SHP77 treated with DMSO at 0.1 percent for 48 hours (cell line): ENCODE measurements at regions not wholly inside any gene's neighbourhood (a gene's known extent, or its start where the extent isn't known, plus 50 kb on each side); places are given as distances from the start of the nearest gene placed in this dataset.
A peak's percentile ranks its signal among the peaks of the same experiment; 100 is the strongest.

Experiments
- DNase-seq: peaks from one replicate; lab custom pipeline; 2025; lab: John Stamatoyannopoulos, UW

DNA sequence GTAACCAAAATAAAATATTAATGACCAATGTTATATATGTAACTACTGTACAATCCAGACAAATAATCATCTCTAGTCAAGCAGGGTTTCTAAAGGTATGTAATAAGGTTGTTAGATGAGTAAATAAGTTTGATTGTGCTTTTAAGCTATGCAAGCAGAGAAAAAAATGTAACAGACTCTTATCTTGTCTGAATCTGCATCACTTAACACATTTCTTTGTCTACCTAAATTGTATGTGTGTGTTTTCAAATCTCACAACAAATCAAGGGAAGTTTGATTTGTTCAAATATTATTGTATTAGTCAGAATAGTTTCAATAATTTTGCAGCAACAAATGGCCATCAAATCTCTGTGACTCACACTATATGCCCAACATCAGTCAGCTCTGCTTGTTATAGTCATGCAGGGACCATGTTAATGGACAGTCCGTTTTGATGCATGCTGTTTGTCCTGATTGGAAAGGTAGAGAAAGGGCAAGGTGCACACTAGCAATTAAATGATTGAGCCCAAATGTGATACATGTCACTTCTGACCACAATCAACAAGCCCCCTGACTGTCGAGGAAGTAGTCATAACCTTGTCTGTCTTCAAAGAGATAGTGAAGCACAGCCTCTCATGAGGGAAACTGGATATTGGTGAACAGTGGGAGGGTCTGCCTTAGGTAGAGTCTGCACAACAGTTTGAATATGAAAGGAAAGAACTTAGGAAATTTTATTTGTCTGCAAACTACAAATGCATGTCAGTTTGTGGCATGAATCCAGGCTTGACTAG, 349.4 kb upstream of the SATB1 start:
- no peak for DNase-seq

DNA sequence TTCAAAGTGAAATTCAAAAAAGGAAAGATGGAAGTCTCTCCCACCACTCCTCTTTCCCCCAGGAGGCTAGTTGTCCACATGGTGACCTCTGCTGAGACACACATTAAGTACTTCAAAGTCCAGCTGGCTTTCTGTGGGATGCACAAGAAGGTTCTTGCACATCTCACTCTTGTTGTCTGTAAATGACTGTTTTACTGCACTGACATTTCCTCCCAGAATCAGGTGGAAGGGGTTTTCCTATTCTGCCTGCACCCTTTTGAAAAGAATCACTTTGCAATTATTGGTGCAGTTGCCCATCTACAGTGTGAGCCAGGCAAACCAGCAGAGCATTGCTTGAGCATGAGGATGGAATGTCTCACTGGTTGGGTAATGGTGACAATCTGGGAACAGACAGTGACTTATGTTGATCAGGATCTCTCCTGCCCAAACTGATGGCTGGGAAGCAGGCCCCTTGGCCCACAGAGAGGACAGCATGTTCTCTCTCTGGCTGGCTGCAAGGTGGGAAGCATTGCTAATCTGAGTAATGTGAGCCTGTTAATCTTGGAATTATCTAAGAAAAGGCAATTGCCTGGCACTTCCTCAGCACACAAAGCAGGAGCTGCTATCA, 347.7 kb upstream of the SATB1 start:
- no peak for DNase-seq

DNA sequence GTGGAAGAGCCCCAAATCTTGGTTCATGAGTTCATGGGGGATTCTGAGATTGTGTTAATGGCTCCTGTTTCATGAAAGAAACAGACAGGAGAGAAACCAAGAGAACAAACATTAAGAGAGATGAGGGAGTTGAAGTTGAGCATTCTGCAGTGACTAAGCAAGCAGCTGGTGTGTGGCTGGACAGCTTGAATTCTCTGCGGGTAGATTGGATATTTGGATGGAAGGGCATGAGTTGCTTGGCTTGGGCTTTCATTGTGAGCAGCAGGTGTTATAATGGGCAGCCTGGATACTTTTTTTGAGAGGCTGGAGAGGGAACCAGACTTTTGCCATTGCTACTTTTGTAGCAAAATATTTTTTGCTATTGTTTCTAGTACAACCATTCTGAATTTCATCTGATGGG, 346.8 kb upstream of the SATB1 start:
- no peak for DNase-seq

DNA sequence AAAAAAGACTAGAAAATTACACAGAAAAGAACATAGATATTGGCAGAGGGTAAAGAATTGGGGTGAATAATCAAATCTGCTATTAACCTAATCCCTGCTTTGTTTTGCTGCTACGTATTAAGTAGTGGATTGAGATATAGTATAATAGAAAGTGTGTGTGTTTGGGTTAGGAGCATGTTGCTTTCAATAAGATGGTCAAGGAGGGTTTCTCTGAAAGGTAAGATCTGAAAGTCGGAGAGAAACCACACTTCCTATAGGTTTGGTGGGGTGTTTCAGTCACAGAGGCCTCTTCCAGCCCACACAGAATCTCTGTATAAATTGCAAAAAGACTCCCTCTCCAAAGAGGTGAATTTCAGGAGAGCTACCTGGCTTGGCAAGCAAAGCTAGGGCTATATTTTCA, 345.7 kb upstream of the SATB1 start:
- no peak for DNase-seq

DNA sequence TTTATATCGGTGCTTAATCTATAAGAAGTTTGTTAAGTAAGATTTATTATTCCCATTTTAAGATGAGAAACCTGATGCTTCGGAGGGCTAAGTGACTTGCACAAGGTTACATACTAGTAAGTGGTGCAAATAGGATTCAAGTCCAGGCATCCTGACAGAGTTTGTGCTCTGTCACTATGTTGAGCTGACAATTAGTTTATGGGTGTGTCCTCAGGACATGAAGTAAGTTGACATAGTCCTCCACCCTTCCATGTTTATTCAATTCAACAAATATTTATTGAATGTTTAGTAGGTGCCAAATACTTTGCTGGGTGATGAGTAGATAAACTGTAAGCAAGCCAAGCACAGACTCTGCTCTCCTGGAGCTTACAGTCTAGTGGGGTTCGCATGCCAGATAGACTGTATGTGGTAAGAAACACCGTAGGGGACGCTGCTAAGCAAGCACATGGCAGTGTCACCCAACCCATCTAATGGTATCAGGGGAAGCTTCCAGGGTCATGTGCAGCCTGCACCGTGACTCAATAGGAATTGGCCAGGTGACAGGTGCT, 342.7 kb upstream of the SATB1 start:
- DNase-seq, result no peak

DNA sequence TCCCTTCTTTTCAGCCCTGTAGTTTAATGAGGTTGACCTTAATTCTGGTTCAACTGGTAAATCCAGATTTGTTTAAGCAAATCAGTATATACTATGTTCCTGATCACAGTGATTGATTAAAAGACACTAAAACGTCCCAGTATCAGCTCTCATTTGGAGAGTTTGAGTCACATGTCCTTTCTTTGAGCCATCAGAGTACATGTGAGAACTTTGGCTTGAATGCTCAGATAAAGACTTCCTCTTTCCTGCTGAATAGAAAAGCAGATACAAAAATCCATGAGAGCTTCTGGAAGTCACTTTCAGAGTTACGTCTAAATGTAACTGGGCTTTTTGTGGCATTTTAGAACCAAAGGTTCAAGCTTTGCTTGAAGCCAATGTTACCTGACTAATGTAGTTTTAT, 341.8 kb upstream of the SATB1 start:
- no peak for DNase-seq

DNA sequence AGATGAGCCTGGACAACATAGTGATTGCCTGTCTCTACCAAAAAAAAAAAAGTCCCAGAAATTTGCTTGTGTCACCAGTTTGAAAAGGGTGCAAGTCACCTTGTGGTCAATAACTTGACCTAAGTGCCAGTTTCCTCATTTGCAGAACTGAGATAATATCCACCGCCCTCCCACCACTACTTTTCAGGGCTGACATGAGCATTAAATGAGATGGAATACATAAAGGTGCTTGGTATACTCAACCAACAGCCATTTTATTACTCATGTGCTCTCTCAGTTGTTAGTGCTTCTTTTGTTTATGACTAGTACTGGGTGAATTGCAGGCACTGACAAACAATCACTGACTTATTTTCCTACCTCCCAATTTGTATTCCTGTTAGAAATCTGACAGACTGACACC, 340.5 kb upstream of the SATB1 start:
- DNase-seq, result no peak

DNA sequence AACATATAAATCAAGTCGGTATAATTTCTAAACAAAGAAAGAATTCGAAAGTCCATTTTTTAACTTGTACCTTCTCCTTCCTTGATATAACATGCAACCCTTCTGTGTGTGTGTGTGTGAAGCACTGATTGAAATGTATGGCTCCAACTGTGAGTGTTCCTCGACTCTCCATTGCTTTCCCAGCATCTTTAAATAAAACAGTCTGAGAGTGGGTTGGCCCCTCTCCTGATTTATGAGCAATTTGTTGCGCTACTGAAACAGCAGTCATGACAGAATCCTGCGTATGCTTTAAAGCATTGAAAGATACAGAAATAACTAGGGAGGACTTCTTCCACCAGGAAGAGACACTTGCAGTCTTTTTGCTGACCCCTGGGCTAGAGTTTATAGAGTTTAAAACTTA, 340.0 kb upstream of the SATB1 start:
- DNase-seq, result no peak

DNA sequence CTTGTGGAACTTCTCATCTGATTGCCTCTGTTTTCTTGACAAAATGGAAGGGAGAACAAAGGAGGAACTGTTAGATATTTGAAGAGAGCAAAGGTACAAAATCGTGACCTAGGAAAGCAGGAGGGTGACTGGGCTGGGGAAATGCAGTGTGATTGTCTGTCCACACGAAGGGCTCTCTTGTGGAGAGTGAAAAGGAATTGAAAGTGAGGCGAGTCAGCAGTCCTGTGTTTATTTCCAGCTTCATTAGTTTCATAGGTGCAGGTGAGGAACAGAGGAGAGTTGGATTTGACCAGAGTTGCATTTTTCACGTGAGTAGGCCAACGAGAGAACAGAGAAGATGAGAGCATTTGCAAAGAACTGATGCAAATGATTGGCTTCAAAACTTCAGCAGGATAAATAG, 336.4 kb upstream of the SATB1 start:
- DNase-seq, result no peak

DNA sequence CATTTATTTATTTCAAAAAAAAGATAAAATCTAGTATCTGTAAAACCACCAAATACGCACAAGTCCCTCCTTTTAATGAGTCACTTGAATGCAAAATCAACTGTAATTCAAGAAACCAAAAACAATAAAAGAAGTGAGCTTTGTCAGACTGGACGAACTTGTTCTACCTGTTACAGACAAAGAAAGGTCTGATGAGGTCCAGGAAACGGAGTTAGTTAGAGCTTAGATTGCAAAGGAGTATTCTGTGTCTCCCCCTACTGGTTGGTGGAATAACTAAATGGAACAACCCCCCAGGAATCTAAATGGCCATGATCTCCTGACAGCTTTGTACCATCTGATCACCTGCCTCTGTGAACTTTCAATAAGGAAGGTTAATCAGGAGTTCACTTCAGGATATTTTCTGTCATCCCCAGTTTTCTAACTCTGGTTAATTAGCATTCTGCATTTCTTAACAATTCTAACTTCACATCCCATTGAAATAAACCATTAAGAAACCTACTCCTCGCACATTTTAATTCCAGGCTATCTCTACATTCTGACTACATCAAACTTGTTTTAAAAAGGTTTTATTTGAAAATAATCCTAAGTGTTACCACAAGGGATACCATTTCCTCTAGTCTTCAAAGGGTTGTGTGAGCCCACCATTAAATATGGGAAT, 333.0 kb upstream of the SATB1 start:
- peak; percentile 51 for DNase-seq

DNA sequence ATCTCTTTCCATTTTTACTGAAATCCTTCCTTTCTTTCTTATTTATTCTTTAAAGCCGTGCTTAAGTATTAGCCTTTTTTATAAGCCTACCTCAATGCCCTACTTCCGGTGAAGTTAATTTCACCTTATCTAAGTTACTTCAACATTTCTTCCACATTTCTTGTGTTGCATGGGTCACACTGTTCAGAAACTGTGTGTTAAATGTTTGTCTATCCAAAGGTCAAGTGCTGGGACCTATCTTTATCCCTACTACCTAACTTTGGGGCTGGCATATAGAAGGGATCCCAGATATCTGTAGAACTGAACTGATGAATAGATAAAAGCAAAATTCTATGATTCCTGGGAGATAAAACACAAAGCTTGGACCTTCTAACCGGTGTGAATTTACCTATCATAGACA, 332.3 kb upstream of the SATB1 start:
- DNase-seq, result no peak

DNA sequence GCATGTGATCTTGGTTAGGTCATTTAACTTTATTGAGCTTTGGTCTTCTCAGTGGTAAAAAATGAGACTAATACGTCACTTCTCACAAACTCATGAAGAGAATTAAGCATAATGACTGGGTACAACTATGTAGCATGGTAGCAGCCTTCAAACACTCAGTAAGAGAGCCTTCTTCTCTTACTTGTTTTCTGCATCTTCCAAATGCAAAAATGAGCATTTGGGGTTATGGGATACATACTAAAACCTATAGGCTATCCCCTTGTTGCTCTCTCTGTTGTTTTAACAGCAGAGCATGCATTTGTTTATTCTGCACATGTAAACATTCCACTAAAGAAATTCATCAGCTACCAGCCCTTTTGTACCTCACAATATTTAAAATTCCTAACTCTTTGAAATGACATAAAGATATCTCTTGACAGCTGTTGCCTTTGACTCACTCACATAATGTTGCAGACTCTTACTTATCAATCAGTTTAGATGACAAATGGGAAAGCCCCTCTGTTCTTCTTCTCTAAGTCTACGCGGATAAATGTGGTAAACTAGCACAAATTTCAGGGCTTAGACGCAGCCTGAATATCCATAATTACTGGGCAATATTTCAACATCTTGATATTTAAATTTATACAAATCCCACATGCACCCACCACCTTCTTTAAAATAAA, 327.3 kb upstream of the SATB1 start:
- DNase-seq, result no peak

DNA sequence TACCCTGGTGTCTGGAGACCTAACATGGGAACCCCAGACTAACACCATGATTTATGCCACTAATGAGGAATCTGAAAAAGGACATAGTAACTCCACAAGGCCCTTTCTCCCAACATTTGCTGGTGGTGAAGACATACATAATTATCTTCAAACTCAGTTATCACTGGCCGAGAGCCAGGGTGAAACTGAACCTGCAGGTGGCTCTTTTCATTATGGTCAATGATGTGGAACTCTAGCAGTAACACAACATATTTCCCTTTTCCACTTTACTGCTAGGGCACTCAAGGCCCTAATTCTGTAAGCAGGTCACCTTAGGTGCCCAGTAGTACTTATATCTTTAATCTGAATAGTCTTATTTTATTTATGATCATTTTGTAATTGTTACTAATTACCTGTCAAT, 326.4 kb upstream of the SATB1 start:
- peak; percentile 95 for DNase-seq

DNA sequence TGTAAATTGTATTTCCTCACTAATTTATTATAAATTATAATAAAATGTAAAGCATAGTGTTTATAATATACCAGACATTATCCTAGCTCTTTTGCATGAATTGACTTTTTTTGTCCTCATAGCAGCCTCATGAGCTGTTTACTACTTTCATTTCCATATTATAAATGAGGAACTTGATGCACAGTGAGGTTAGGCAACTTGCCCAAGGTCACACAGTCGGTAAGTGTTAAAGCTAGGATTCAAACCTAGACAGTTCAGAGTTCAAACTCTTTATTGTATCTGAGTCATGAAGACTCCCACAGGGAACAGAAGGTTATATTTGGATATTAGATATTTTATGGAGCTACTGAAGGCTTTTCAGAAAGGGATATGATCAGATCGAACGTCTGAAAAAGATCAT, 322.2 kb upstream of the SATB1 start:
- DNase-seq, result no peak

DNA sequence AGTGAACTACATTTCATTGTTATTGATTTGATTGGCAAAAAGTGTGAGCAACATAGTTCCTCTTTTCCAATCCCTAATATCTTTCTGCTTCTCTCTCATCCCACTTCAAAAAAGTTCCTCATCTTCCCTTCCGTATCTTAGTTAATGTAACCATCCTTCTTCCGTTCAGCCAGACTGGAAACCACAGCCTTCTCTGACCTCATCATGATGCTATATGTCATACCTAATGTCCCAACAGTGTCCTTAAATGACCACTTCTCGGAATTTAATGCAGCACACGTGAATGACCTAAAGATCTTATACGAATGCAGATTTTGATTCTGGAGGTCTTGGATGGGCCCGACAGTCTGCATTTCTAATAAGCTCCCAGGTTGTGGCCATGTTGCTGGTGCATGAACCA, 320.3 kb upstream of the SATB1 start:
- DNase-seq, result no peak

DNA sequence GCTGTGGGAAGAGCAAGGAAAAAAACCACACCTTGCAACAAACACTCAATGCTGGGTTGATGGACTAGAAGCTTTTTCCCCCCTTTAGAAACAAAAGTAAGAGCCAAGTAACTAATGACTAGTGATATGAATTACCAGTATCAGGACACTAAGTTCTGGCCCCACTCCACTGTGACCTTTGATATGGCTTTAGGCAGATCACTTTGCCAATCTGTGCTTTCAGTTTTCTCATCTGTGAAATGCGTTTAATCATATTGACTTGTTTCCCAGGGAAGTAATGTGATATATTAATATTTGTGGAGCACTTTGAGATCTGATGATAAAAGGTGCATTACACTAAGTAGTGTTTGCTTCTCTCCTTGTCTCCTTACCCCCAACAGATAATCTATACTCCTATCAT, 319.3 kb upstream of the SATB1 start:
- no peak for DNase-seq

DNA sequence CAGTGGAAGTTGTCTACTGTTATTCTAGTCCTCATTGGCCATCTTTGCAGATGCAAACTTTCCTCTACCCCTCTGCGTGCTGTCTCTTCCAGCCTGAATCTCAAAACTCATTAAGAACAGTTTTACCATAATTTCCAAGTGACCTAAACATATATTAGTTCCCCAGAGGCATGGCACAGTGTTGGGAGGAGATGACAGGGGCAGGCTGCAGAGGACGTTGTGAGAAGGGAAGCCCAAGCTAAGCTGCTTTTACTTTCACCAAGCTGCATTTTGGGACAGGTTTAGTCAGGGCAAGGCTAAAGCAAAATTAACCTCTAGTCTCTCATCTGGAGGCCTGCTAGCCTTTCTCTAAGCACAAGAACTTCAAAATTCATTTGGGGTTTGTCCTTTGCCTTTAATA, 318.6 kb upstream of the SATB1 start:
- DNase-seq, result no peak

DNA sequence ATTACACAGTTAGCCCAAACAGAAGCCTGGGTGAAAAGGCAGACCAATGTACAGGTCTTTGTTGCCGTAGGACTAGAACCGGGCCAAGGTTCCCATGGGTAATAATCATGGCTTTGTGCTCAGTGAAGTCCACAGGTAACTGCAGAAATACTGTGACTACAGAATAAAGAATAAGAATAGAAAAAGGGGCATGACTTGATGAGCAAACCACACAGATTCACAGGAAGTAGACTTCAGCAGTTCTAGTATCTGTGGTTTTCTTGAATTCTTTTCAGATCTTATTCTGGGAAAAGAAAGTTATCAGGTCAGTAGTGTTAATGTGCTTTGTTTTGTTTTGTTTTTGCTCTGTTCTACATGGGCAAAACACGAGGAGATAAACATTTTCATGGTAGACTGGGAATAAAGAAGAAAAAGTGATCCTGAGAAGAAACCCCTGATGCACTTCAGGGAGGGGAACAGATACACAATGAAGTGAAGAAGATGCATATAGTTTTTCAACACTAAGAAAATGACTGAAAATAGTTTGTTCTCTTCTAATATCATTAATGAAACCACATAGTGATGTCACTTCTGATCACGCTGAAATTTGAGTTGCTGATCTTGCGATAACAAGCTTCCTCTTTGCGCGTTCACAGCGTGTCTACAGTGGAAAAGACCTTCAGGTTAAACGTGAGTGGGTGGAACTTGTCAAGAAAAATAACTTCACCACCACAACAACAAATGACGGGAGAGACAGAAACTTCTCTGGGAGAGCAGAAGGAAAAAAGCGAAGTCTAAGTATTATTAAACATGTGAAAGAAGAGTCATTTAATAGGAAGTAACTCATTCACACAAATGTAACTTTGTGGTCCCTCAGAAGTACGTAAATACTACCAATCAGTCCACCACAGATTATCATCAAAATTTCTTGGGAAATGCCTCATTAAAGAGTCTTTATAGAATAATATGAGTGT, 315.8 kb upstream of the SATB1 start:
- DNase-seq, result no peak

DNA sequence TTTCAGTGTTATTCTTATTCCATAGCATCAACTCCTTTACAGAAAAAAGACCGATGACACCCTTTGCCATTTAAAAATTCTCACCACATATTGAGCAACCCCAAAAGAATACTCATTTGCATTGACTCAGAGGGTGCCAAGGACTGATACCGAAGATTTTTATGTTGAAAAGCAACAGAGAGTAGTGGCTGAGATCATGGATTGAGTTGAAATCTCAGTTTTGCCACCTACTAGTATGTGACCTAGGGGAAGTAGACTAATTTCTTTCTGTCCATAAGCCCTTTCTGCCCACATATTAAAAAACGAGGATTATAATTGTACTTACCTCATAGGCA, 313.9 kb upstream of the SATB1 start:
- no peak for DNase-seq

DNA sequence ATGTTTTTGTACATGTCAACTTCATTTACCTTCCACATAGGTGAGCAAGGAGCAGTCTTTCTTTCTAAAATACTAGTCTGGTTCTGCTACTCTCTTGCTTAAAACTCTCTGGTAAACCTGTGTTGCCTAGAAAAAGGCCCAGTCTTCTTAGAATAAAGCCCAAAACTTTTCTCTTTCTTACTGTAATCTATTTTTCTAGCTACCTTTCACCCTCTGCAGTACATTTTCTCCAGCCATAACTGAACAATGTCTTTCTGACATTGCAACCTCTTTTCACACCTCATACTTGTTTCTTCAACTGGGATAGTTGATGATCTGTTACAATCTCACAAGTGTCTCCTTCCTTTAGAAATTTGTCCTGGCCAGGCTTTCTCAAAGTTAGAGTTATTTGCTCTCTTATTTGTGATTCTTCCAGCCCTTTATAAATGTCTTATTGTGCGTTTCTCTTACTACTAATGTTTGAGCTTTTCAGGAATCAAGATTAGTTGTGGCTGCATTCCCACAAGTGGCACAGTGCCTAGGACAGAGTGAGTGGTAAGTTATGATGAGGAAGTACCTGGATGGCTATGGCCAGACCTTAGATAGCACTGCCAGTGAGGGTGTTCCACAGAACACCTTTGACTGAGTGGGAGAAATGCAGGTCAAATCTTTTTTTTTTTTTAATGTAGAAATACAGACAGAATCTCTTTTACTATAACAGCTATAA, 313.4 kb upstream of the SATB1 start:
- DNase-seq, result no peak

DNA sequence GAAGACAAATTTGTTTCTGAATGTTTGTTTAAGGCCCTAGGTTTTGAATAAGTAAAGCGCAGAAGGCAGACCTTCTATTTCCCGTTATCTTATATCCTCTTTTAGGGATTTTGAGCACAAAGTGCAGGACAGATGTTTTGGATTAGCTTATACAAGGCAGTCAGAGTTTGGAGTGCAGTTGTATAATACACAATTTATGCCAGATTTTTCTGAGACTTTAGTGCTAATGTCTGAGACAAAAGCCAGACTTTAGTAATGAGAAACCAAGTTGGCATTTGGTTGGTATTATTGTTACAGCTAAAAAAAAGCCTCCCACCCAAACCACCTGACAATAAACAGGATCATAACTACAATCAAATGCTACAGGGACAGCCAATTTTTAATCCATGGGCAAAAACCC, 309.9 kb upstream of the SATB1 start:
- DNase-seq, result no peak
